ENCODE measurements at regions not wholly inside any gene's neighbourhood (a gene's known extent, or its start where the extent isn't known, plus 50 kb on each side); places are given as distances from the start of the nearest gene placed in this dataset.
A peak's percentile ranks its signal among the peaks of the same experiment; 100 is the strongest.
"Not testable (repeated sequence)": the region's sequence is repeated elsewhere in the genome, so short reads cannot be mapped to it uniquely, and the experiment has no call there.

- TF ChIP-seq CTCF (IDR thresholded peaks at IDR 0.05; ENCODE audit: unreplicated experiment) = no peak
- Mint-ChIP-seq H3K36me3 (ENCODE audit: insufficient read depth, unreplicated experiment) (peaks cover 7% of the 10 kb centered on the region), H3K9me3 (ENCODE audit: low read depth, unreplicated experiment) (no peaks in the 10 kb centered on the region), H3K4me1 (ENCODE audit: low read depth, unreplicated experiment) (peaks cover 13% of the 10 kb centered on the region), H3K27me3 (ENCODE audit: unreplicated experiment) (no peaks in the 10 kb centered on the region), H3K27ac (ENCODE audit: unreplicated experiment) (peak overlapping the region; percentile 33), H3K4me3 (ENCODE audit: low read depth, unreplicated experiment) (no peak overlapping the region)
- peak; percentile 54 for DNase-seq
- intact Hi-C loops (cut with micrococcal nuclease; ENCODE audit: unreplicated experiment) = loop anchor here (10.0 kb wide), 1 partner anchor 64 kb away; no protein-coding TSS in a partner anchor
- CTCF ChIA-PET = no interaction called here
- BruUV-seq (replicated peaks) = no TSS peak
These were observed 88.0 kb upstream of the XAGE2 start for GRCh38 chrX:52280812-52281211.

- Mint-ChIP-seq H3K4me3 (ENCODE audit: low read depth, unreplicated experiment) (no peak overlapping the region), H3K27me3 (ENCODE audit: unreplicated experiment) (no peaks in the 10 kb centered on the region), H3K9me3 (ENCODE audit: low read depth, unreplicated experiment) (no peaks in the 10 kb centered on the region), H3K4me1 (ENCODE audit: low read depth, unreplicated experiment) (peaks cover 13% of the 10 kb centered on the region), H3K27ac (ENCODE audit: unreplicated experiment) (no peak overlapping the region), H3K36me3 (ENCODE audit: insufficient read depth, unreplicated experiment) (peaks cover 7% of the 10 kb centered on the region)
- TF ChIP-seq CTCF (IDR thresholded peaks at IDR 0.05; ENCODE audit: unreplicated experiment) = no peak
- no TSS peak for BruUV-seq (replicated peaks)
- intact Hi-C loops (cut with micrococcal nuclease; ENCODE audit: unreplicated experiment) = loop anchor here (10.0 kb wide), 1 partner anchor 60 kb away; no protein-coding TSS in a partner anchor
- DNase-seq = no peak
- CTCF ChIA-PET = no interaction called here
These were observed 84.0 kb upstream of the XAGE2 start for GRCh38 chrX:52284865-52285264.

- DNase-seq; BruUV-seq (replicated peaks); CTCF ChIA-PET; intact Hi-C loops (cut with micrococcal nuclease; ENCODE audit: unreplicated experiment); H3K9me3 Mint-ChIP-seq (ENCODE audit: low read depth, unreplicated experiment); H3K27me3 Mint-ChIP-seq (ENCODE audit: unreplicated experiment); H3K4me1 Mint-ChIP-seq (ENCODE audit: low read depth, unreplicated experiment); H3K36me3 Mint-ChIP-seq (ENCODE audit: insufficient read depth, unreplicated experiment); H3K27ac Mint-ChIP-seq (ENCODE audit: unreplicated experiment); H3K4me3 Mint-ChIP-seq (ENCODE audit: low read depth, unreplicated experiment): not testable (repeated sequence)
These were observed 69.9 kb upstream of the XAGE2 start for GRCh38 chrX:52298968-52299367.

- H3K9me3 Mint-ChIP-seq (ENCODE audit: low read depth, unreplicated experiment); intact Hi-C loops (cut with micrococcal nuclease; ENCODE audit: unreplicated experiment); H3K27ac Mint-ChIP-seq (ENCODE audit: unreplicated experiment); DNase-seq; H3K27me3 Mint-ChIP-seq (ENCODE audit: unreplicated experiment); H3K36me3 Mint-ChIP-seq (ENCODE audit: insufficient read depth, unreplicated experiment); CTCF ChIA-PET; H3K4me1 Mint-ChIP-seq (ENCODE audit: low read depth, unreplicated experiment); BruUV-seq (replicated peaks); H3K4me3 Mint-ChIP-seq (ENCODE audit: low read depth, unreplicated experiment): not testable (repeated sequence)
These were observed 60.3 kb upstream of the XAGE2 start for GRCh38 chrX:52308532-52308931.
